ENCODE measurements at regions not wholly inside any gene's neighbourhood (a gene's known extent, or its start where the extent isn't known, plus 50 kb on each side); places are given as distances from the start of the nearest gene placed in this dataset.

DNA sequence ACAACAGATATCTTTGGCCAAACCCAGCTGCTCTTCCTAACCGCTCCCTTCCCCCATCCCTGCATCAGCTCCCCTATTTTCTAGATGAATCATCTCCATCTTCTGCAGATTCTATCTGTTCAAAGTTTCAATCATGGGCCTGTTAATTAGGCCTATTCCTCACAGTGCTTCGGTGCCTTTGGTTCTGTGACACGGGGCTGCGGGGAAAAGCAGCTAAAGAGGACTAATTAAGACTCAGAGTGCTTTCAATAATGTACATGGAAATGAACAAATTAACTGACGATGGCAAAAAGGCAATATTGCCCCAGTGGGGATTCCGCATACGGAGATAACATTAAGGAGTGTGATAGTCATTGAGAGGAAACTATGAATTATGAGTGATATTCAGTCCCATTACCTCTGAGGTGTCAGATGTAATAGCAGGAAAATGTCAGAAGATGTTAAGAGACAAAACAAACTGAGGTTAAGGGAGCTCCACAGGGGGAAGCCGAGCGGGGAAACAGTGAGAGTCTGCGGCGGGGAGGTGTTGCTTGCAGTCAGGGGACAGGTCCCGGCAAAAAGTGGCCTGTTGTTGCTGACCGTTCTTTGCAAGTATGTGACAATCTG lies 716.9 kb downstream of the TYW1 start:
- H3K4me2 ChIP-seq (ENCODE audit: insufficient read depth in 1 of 2, low read depth in 2 of 2, low read length in 2 of 2): no peak overlapping the region
- no peak overlapping the region for H2BK15ac ChIP-seq (ENCODE audit: low read length)
- no peak overlapping the region for H4K5ac ChIP-seq (ENCODE audit: insufficient read length, low read depth, low read length)
- no peaks in the 10 kb centered on the region for H3K36me3 ChIP-seq (ENCODE audit: control insufficient read depth in 2 of 4, insufficient read depth in 4 of 4, low read length in 3 of 4)
- H4K8ac ChIP-seq (ENCODE audit: extremely low read depth, insufficient read depth, low read length): no peak overlapping the region
- no peak overlapping the region for H2BK12ac ChIP-seq (ENCODE audit: low read depth, low read length)
- no peak overlapping the region for H3K4me3 ChIP-seq (ENCODE audit: extremely low read depth in 1 of 4, insufficient read depth in 2 of 4, low read depth in 3 of 4, low read length in 4 of 4)
- no peak overlapping the region for H3K27ac ChIP-seq (ENCODE audit: low read depth, low read length)
- H3K27me3 ChIP-seq (replicated peaks in 1 of 4; ENCODE audit: control insufficient read depth in 3 of 4, extremely low read depth in 1 of 4, insufficient read depth in 3 of 4, low read length in 3 of 4): peaks cover 0 to 2% (median 0%) of the 10 kb centered on the region in 4 experiments; a peak in 2 of 7 replicates
- ChIA-PET CTCF (ENCODE audit: partially characterized antibody) (interaction anchor here (0.6 kb wide), 1 partner anchor 52 kb away, joined by 3 read pairs; no protein-coding TSS in a partner anchor), POLR2A (ENCODE audit: partially characterized antibody) (no interaction called here)
- WGBS, 2 experiments (ENCODE audit: extremely low coverage in 1 of 2, insufficient coverage in 1 of 2, insufficient read length in 1 of 2, insufficient replicate concordance in 2 of 2, low coverage in 1 of 2, low lambda C conversion rate in 2 of 2, missing lambda C conversion rate in 1 of 2): 80% methylated on average over 13 of the region's 13 CpGs; no CpG with 5 or more reads in 1 of the 2 experiments
- no peak overlapping the region for H3K4ac ChIP-seq (replicated peaks; ENCODE audit: insufficient read length, low read depth, low read length)
- no peak overlapping the region for H3K18ac ChIP-seq (ENCODE audit: extremely low read depth, low read length)
- no peak for FAIRE-seq
- H3K56ac ChIP-seq (replicated peaks; ENCODE audit: insufficient read length, low read depth, low read length): no peak overlapping the region
- 0 out of 4 replicates have a peak, but pooled peaks cover 0 to 3% of the 10 kb centered on the region in 2 experiments for H3K9me3 ChIP-seq (ENCODE audit: insufficient read depth in 2 of 2, low read depth in 1 of 2, low read length in 1 of 2)
- H3K9ac ChIP-seq (replicated peaks in 1 of 4; ENCODE audit: extremely low read depth in 1 of 4, low read depth in 3 of 4, low read length in 3 of 4): no peak overlapping the region
- no peak overlapping the region for H2AK5ac ChIP-seq (ENCODE audit: low read depth, low read length)
- no peak overlapping the region; the same call in 1 of the 2 replicates for H2BK20ac ChIP-seq (ENCODE audit: low read length)
- H3K79me1 ChIP-seq (ENCODE audit: low read depth, low read length): no peaks in the 10 kb centered on the region
- H3K4me1 ChIP-seq (replicated peaks in 1 of 4; ENCODE audit: control insufficient read depth in 3 of 4, insufficient read depth in 4 of 4, low read length in 3 of 4): no peaks in the 10 kb centered on the region
- no peak overlapping the region for H3K23ac ChIP-seq (ENCODE audit: insufficient read length)
- no peak overlapping the region for H4K91ac ChIP-seq (replicated peaks; ENCODE audit: insufficient read length, low read length)
- H2BK5ac ChIP-seq (ENCODE audit: low read depth, low read length): no peak overlapping the region
- H4K20me1 ChIP-seq (replicated peaks in 1 of 2; ENCODE audit: control insufficient read depth in 1 of 2, insufficient read depth in 2 of 2, low read length in 2 of 2): no peaks in the 10 kb centered on the region
- H2BK120ac ChIP-seq (replicated peaks; ENCODE audit: low read depth, low read length): no peak overlapping the region
- no peak overlapping the region for H3K14ac ChIP-seq (ENCODE audit: insufficient read length)
- no peaks in the 10 kb centered on the region for H3K23me2 ChIP-seq (ENCODE audit: low read depth, low read length)
- no peaks in the 10 kb centered on the region for H3K79me2 ChIP-seq (ENCODE audit: control insufficient read depth in 1 of 2, insufficient read depth in 2 of 2, low read length in 2 of 2)
- no peak for DNase-seq (ENCODE audit: low read depth in 1 of 2, low spot score in 2 of 2)
- H2AFZ ChIP-seq (ENCODE audit: low read length): 0 out of 2 replicates have a peak overlapping the region, but pooled peaks have one; percentile 76
- TF ChIP-seq BCL11A (IDR thresholded peaks at IDR 0.05; ENCODE audit: low read depth in 2 of 2, low read length in 2 of 2) (no peak), SIRT6 (IDR thresholded peaks at IDR 0.05; ENCODE audit: low read length) (no peak), MAX (IDR thresholded peaks at IDR 0.05) (no peak), SIN3A (conservative IDR thresholded peaks at IDR 0.05 in 1 of 2, IDR thresholded peaks at IDR 0.05 in 1 of 2; ENCODE audit: low read depth in 1 of 2, low read length in 2 of 2) (no peak), ASH2L (IDR thresholded peaks at IDR 0.05; ENCODE audit: low read length) (no peak)
- TF ChIP-seq, protein P1, sequence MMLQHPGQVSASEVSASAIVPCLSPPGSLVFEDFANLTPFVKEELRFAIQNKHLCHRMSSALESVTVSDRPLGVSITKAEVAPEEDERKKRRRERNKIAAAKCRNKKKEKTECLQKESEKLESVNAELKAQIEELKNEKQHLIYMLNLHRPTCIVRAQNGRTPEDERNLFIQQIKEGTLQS (IDR thresholded peaks at IDR 0.05; ENCODE audit: insufficient read depth, low read depth, low read length): no peak

All from H1 (cell line).